ENCODE measurements at regions not wholly inside any gene's neighbourhood (a gene's known extent, or its start where the extent isn't known, plus 50 kb on each side); places are given as distances from the start of the nearest gene placed in this dataset.

DNA sequence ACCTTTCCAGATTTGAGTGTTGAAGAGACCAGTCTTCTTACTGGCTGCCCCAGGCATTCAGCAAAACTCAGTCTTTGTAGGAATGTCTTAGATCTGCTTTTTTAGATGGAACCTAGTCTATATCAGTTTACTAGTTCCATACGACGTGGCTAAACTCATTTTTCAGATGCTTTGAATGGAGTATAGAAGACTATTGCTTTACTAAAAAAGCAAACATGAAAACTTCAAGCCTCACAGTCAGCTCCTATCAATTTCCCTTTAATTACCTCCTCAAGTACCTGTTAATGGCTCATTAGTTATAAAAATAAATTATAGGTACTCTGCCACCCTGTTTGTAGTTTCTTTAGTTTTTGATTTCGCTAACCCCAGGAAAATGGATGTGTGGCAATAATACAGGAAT, 63.0 kb upstream of the STOX2 start:
- TF ChIP-seq, protein P1, sequence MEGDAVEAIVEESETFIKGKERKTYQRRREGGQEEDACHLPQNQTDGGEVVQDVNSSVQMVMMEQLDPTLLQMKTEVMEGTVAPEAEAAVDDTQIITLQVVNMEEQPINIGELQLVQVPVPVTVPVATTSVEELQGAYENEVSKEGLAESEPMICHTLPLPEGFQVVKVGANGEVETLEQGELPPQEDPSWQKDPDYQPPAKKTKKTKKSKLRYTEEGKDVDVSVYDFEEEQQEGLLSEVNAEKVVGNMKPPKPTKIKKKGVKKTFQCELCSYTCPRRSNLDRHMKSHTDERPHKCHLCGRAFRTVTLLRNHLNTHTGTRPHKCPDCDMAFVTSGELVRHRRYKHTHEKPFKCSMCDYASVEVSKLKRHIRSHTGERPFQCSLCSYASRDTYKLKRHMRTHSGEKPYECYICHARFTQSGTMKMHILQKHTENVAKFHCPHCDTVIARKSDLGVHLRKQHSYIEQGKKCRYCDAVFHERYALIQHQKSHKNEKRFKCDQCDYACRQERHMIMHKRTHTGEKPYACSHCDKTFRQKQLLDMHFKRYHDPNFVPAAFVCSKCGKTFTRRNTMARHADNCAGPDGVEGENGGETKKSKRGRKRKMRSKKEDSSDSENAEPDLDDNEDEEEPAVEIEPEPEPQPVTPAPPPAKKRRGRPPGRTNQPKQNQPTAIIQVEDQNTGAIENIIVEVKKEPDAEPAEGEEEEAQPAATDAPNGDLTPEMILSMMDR (IDR thresholded peaks at IDR 0.05; ENCODE audit: insufficient read depth, low read depth, low read length): no peak
- DNase-seq (ENCODE audit: low read depth): no peak
- H3K4me3 ChIP-seq (ENCODE audit: low read depth, low read length): no peak overlapping the region

DNA sequence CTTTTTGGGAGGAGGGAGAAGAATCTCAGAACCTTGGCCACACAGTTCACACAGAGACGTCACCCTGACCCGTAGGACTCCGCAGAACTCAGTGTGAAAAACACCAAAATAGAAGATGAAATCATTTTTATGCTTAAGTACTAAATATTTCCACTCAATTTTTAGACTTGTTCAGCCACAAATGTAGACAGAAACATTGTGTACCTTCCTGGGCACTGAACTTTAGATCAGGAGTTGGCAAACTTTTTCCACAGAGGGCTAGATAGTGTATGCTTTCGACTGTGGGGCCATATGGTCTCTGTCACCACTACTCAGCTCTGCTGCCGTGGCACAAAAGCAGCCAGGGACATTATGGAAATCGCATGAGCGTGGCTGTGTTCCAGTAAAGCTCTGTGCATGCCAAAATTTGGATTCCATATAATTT, 61.8 kb upstream of the STOX2 start:
- DNase-seq (ENCODE audit: low read depth): no peak
- no peak overlapping the region for H3K4me3 ChIP-seq (ENCODE audit: low read depth, low read length)
- TF ChIP-seq, protein P1 (IDR thresholded peaks at IDR 0.05; ENCODE audit: insufficient read depth, low read depth, low read length): no peak

DNA sequence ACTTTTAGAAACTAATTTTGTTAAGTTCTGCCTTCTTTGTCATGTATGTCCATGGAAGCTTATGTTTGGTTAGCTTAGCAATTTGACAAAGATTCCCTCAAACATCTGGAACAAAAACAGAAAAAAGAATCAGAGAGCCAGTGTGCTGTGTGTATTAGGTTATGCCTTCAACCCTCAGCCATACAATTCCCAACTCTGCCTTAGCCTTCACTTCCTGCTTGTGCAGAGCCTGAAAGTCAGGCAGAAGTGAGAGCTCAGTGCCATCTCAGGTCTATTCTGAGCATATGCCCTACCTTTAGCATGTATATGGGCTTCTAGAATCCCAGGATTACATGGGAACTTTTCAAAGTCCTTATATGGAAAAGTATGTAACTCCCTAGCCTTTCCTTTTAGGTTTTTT, 58.2 kb upstream of the STOX2 start:
- TF ChIP-seq, protein P1 (IDR thresholded peaks at IDR 0.05; ENCODE audit: insufficient read depth, low read depth, low read length): no peak
- no peak for DNase-seq (ENCODE audit: low read depth)
- H3K4me3 ChIP-seq (ENCODE audit: low read depth, low read length): no peak overlapping the region

DNA sequence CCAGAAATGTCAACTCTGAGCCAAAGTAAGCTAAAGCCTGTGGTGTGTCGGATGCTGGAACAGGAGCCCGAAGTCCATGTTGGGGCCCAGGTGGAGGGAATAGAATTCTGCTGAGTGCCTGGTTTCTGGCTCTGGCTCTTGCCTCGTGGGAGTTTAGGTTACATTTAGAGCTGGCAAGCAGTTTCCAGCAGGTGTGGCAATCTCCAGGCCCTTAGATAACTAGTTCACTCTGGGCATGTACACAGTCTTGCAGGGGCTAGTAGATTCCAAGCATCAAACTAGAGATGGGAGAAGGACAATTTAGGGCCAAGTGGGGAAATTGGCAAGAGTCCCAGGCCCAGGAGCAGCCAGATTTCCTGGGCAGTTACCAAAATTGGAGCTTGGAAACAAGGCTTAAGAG, 56.3 kb upstream of the STOX2 start:
- TF ChIP-seq, protein P1 (IDR thresholded peaks at IDR 0.05; ENCODE audit: insufficient read depth, low read depth, low read length): no peak

DNA sequence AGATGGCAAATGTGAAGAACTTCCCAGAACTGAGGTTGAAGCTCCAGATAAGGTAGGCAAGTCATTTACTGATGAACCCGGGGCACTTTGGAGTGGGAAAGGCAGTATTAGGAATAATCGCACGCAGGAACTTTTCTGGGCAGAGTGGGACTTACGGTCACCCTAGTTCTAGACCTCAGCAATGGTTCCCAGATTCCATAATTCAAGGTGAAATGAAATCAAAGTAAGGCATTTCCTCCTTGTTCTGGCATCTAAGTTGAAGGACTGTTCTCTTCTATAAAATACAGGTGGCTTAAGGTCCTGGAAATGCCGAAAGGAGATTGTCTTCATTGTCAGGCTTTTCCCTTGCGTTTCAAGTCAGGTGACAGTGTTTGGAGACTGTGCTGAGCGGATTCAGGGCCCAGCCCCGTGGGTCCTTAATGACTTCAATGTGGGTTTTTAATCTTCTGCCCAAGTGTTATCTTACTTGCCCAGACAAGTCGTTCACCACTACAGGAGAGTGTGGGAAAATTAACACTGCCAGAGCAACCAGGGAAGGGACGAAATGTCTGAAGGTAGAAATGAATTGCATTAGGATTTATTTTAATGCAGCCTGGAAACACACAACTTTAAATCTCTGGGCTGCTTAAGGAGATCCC, 52.1 kb upstream of the STOX2 start:
- no peak for DNase-seq (ENCODE audit: low read depth)
- H3K4me3 ChIP-seq (ENCODE audit: low read depth, low read length): no peak overlapping the region
- TF ChIP-seq, protein P1 (IDR thresholded peaks at IDR 0.05; ENCODE audit: insufficient read depth, low read depth, low read length): no peak

More for the DNA sequence above, 56.3 kb upstream of the STOX2 start:
- no peak for DNase-seq (ENCODE audit: low read depth)
- H3K4me3 ChIP-seq (ENCODE audit: low read depth, low read length): no peak overlapping the region

DNA sequence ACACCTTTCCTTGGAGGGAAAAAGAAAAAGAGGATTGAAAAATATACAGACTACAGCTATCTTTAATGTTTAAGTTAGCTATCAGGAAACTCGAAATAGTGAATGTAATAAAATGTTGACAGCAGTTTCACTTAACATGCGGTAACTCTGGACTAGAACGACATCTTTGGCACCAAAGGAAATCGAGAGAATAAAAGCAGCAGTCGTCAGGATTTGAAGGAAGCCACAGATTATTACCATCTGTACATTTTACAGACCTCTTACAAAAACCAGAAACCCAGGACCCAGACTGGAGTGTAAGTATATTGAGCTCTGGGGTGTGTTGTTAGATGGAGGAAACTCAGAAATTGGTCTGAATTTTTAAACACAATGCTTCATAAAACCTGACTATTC, 51.6 kb upstream of the STOX2 start:
- TF ChIP-seq, protein P1 (IDR thresholded peaks at IDR 0.05; ENCODE audit: insufficient read depth, low read depth, low read length): no peak
- DNase-seq (ENCODE audit: low read depth): no peak
- no peak overlapping the region for H3K4me3 ChIP-seq (ENCODE audit: low read depth, low read length)

Data from fibroblast of villous mesenchyme (primary cell).